ENCODE measurements at regions not wholly inside any gene's neighbourhood (a gene's known extent, or its start where the extent isn't known, plus 50 kb on each side); places are given as distances from the start of the nearest gene placed in this dataset.
A peak's percentile ranks its signal among the peaks of the same experiment; 100 is the strongest.

DNA sequence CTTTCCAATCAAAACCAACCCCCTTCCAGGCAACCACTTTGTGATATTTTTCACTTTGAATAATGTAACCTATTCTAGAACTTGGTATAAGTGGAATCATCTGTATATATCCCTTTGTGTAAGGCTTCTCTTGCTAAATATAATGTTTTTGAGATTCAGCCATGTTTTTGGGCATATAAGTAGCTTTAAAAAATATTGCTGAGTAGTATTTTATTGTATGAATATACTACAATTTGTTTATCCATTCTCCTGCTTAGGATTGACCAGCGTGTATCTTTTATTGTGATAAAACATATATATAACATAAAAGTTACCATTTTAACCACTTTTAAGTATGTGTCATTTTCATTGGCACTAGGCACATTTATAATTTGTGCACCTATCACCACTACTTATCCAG is 79.8 kb upstream of the GPR139 start:
- 0% methylated on average over 1 of the region's 1 CpG for WGBS (ENCODE audit: missing lambda C conversion rate)
- POLR2A ChIA-PET: no interaction called here

DNA sequence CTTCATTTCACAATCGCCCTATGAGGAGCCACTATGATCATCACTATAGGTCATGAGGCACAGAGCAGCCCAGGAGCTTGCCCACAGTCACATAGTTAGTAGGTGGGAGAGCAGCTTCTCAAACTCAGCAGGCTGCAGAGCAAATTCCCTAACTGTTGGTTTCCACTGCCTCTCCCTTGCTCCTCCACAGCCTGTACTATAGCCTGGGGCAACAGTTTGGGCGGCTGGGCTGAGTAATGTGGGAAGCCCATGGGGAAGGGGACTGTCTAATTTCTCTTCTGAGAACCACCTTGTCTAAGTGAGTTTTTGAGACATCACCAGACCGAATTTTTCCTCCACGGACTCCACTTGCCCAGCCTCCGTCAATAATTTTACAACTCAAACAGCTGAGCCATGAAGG is 73.4 kb upstream of the GPR139 start:
- no peak overlapping the region for H3K4me3 ChIP-seq
- no peaks in the 10 kb centered on the region for H3K9me3 ChIP-seq
- DNase-seq (ENCODE audit: low read depth in 1 of 2, low spot score in 1 of 2): no peak
- no peak overlapping the region for H3K27ac ChIP-seq
- no peak for TF ChIP-seq MAZ (IDR thresholded peaks at IDR 0.05; ENCODE audit: borderline replicate concordance, low read depth, low read length)
- no peak for FAIRE-seq
- no peak overlapping the region for H3K4me2 ChIP-seq
- 0% methylated on average over 5 of the region's 5 CpGs for WGBS (ENCODE audit: missing lambda C conversion rate)
- POLR2A ChIA-PET: no interaction called here
- ATAC-seq: no peak
- H3K4me1 ChIP-seq: no peaks in the 10 kb centered on the region
- CTCF ChIA-PET: interaction anchor here (1.7 kb wide), 1 partner anchor 240 kb away, joined by 4 read pairs; no protein-coding TSS in a partner anchor

More for the DNA sequence above, 79.8 kb upstream of the GPR139 start:
- FAIRE-seq (no peak), ATAC-seq (no peak), DNase-seq (ENCODE audit: low read depth in 1 of 2, low spot score in 1 of 2) (no peak)
- no peaks in the 10 kb centered on the region for H3K4me1 ChIP-seq
- no peaks in the 10 kb centered on the region for H3K9me3 ChIP-seq
- CTCF ChIA-PET: no interaction called here
- no peak for TF ChIP-seq GATA3 (IDR thresholded peaks at IDR 0.05; ENCODE audit: borderline replicate concordance)
- TF ChIP-seq MAFK (IDR thresholded peaks at IDR 0.05; ENCODE audit: partially characterized antibody): peak; percentile 23
- H3K4me2 ChIP-seq: no peak overlapping the region
- H3K4me3 ChIP-seq: no peak overlapping the region
- H3K27ac ChIP-seq: no peak overlapping the region

DNA sequence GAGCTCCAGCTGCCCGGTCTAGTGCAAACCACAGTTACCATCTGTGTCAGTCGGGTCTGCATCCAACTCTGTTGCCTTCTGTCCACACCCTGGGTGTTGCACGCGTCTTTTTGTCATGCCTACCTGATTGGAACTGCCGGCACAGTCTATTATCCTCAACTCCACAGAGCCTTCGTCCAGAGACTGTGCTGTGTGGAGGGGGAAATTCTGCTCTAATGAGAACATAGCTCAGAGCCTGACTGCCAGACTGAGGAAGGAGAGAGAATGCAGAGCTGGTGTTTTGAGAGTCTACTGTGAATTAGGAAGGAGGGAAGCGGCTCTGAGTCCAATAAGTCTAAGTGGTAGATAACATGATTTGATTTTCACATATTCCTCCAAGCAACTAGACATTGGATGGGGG is 68.3 kb upstream of the GPR139 start:
- no peak overlapping the region for H3K4me2 ChIP-seq
- H3K27ac ChIP-seq: no peak overlapping the region
- FAIRE-seq: no peak
- H3K9me3 ChIP-seq: no peaks in the 10 kb centered on the region
- ATAC-seq: no peak
- H3K4me1 ChIP-seq: no peaks in the 10 kb centered on the region
- CTCF ChIA-PET: no interaction called here
- POLR2A ChIA-PET: no interaction called here
- TF ChIP-seq RNF2 (IDR thresholded peaks at IDR 0.05; ENCODE audit: borderline replicate concordance, low read depth) (no peak), NFE2L2 (conservative IDR thresholded peaks at IDR 0.05; ENCODE audit: low read length) (no peak), HDAC2 (IDR thresholded peaks at IDR 0.05) (no peak), ZSCAN20 (CRISPR knock-in tag; IDR thresholded peaks at IDR 0.05) (no peak), NPAS2 (CRISPR knock-in tag; IDR thresholded peaks at IDR 0.05; ENCODE audit: borderline replicate concordance) (no peak), RAD21 (conservative IDR thresholded peaks at IDR 0.05 in 1 of 2, IDR thresholded peaks at IDR 0.05 in 1 of 2) (no peak), TFCP2L1 (CRISPR knock-in tag; IDR thresholded peaks at IDR 0.05) (no peak), TP53 (CRISPR knock-in tag; IDR thresholded peaks at IDR 0.05) (no peak), JUNB (IDR thresholded peaks at IDR 0.05) (no peak), MYC (IDR thresholded peaks at IDR 0.05; ENCODE audit: borderline replicate concordance, low read length) (no peak)
- TF ChIP-seq, protein P1, sequence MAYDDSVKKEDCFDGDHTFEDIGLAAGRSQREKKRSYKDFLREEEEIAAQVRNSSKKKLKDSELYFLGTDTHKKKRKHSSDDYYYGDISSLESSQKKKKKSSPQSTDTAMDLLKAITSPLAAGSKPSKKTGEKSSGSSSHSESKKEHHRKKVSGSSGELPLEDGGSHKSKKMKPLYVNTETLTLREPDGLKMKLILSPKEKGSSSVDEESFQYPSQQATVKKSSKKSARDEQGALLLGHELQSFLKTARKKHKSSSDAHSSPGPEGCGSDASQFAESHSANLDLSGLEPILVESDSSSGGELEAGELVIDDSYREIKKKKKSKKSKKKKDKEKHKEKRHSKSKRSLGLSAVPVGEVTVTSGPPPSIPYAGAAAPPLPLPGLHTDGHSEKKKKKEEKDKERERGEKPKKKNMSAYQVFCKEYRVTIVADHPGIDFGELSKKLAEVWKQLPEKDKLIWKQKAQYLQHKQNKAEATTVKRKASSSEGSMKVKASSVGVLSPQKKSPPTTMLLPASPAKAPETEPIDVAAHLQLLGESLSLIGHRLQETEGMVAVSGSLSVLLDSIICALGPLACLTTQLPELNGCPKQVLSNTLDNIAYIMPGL (CRISPR knock-in tag; IDR thresholded peaks at IDR 0.05; ENCODE audit: borderline replicate concordance): no peak
- TF ChIP-seq, protein P2, sequence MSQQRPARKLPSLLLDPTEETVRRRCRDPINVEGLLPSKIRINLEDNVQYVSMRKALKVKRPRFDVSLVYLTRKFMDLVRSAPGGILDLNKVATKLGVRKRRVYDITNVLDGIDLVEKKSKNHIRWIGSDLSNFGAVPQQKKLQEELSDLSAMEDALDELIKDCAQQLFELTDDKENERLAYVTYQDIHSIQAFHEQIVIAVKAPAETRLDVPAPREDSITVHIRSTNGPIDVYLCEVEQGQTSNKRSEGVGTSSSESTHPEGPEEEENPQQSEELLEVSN (IDR thresholded peaks at IDR 0.05; ENCODE audit: borderline replicate concordance, low read depth): no peak
- TF ChIP-seq, protein P3, sequence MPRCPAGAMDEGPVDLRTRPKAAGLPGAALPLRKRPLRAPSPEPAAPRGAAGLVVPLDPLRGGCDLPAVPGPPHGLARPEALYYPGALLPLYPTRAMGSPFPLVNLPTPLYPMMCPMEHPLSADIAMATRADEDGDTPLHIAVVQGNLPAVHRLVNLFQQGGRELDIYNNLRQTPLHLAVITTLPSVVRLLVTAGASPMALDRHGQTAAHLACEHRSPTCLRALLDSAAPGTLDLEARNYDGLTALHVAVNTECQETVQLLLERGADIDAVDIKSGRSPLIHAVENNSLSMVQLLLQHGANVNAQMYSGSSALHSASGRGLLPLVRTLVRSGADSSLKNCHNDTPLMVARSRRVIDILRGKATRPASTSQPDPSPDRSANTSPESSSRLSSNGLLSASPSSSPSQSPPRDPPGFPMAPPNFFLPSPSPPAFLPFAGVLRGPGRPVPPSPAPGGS (IDR thresholded peaks at IDR 0.05): no peak
- WGBS (ENCODE audit: missing lambda C conversion rate): 16% methylated on average over 7 of the region's 7 CpGs
- H3K4me3 ChIP-seq: no peak overlapping the region
- no peak for DNase-seq (ENCODE audit: low read depth in 1 of 2, low spot score in 1 of 2)

DNA sequence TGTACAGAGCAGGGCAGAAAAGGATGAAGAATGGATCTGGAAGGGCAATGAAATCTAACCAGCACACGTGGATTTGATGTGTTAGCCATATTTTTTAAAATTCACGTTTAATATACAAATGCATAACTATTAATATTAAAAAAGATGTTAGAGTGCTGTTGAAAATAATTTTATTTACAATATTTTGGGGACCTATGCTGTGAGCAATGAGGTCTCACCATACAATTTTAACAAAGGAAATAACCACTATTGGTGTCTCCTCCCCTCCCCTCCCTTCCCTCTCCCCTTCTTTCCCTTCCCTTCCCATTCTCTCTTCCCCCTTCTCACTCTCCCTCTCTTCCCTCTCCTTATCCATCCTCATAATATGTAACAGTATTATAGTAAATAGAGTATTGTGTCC is 64.2 kb upstream of the GPR139 start:
- ChIA-PET CTCF (no interaction called here), POLR2A (no interaction called here)
- H3K27ac ChIP-seq: no peak overlapping the region
- FAIRE-seq (no peak), DNase-seq (ENCODE audit: low read depth in 1 of 2, low spot score in 1 of 2) (no peak), ATAC-seq (no peak)
- TF ChIP-seq HOXB13 (CRISPR knock-in tag; IDR thresholded peaks at IDR 0.05; ENCODE audit: low read depth) (no peak), KDM5A (IDR thresholded peaks at IDR 0.05) (no peak), MAZ (IDR thresholded peaks at IDR 0.05; ENCODE audit: borderline replicate concordance, low read depth, low read length) (no peak)
- no peak overlapping the region for H3K4me3 ChIP-seq
- no peaks in the 10 kb centered on the region for H3K9me3 ChIP-seq
- H3K4me2 ChIP-seq: no peak overlapping the region
- 2% methylated on average over 2 of the region's 2 CpGs for WGBS (ENCODE audit: missing lambda C conversion rate)
- H3K4me1 ChIP-seq: no peaks in the 10 kb centered on the region

All from A549 (cell line).